Ammon's horn (tissue), 1 donor: ENCODE measurements at regions not wholly inside any gene's neighbourhood (a gene's known extent, or its start where the extent isn't known, plus 50 kb on each side); places are given as distances from the start of the nearest gene placed in this dataset.
"Not testable (repeated sequence)": the region's sequence is repeated elsewhere in the genome, so short reads cannot be mapped to it uniquely, and the experiment has no call there.

Experiments
- DNase-seq: peaks from one replicate; pipeline ENCODE4 v3.0.0-alpha.2; 2016; ENCODE audit warnings: low spot score

DNA sequence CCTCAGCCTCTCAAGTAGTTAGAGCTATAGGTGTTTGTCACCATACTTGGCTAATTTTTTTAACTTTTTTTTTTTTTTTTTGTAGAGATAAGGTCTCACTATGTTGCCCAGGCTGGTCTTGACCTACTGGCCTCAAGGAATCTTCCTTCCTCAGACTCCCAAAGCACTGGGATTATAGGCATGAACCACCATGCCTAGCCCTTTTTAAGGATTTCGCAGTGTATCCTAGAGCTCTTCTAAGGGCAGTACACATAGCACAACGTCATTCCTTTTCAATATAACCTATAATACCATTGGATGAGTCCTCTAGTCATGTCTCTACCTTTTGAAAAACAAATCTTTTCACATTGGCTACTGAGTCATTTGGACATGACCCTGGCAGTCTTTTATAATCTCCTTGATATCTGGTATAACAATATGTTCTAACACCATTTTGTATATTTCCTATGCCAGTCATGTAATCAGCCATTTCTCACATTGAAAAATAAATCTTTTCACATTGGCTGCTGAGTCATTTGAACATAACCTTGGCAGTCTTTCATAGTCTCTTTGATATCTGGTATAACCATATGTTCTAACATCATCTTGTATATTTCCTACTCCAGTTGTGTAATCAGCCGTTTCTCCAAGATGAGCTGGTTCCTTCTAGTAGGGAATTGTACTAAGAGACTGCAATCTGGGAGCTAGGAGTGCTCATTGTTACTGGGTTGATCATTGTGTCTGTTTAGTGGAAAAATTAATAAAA is 944.7 kb downstream of the MCTP2 start:
- no peak for DNase-seq

DNA sequence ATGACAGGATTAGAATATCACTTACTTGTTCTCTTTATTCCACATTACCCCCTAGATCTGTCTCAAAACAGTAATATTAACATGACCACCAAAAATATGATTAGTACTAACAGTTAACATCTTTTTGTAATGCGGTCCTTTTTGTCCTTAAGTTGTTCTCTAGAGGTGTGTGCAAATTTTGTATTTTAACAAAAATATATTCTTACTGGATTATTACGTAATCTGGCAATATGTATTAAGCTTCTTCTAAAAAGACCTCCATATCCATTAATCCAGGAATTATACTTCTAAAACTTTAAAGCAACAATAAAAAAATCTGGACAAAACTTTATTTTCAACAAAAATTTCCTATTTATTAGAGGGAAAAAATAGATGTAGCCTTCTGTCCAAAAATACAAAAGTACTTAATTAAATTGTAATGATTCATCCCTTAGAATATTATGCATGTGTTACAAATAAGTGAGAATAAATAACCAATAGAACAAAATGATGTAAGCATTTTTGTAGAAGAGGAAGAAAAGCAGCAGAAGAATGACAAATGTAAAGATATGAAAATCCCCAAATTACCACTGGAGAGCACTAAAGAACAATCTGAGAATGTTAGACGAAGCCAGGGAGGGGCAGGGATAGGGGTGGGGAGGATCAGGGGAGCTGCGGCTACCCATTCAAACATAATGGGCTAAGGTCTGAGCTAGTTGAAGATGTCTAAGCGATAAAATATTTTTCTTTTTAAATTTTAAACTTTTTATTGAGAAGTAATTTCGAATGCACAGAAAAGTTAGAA is 945.6 kb downstream of the MCTP2 start:
- no peak for DNase-seq

DNA sequence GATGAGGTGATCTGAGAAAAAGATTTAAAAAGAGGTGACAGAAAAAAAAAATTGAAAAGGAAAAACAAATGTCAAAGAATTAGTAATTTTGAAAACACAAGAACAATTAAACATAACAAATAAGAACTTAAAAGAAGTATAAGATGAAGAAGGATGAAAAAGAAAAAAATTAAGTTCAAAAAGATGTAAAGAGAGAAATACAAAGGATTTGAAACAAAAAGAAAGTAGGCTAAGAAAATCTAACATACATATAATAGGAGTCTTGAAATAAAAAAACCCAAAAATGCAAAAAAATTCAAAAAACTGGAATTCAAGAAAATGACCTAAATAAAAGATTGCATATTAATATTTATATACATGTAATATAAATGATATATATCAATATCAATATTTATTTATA is 949.2 kb downstream of the MCTP2 start:
- no peak for DNase-seq

GRCh38 chr15:95182091-95182490 is 950.7 kb downstream of the MCTP2 start:
- DNase-seq, result no peak

DNA sequence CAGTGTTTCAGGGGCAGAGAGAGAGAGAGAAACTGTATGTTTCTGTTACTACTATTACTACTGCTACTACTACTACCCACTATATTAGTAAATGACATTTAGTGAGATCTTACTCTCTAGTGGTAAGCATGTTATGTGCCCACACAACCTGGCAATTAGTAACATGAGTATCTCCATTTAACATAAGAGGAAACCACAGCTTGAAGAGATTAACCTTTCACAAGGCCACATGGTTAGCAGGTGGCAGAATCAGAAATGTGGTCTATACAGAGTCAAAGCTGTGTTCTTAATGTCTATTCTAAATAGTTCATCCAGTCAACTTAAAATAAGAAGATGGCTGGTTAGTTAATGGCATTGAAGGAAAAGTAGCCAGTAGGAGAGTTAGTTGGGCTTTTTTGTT is 961.6 kb downstream of the MCTP2 start:
- DNase-seq, result no peak

DNA sequence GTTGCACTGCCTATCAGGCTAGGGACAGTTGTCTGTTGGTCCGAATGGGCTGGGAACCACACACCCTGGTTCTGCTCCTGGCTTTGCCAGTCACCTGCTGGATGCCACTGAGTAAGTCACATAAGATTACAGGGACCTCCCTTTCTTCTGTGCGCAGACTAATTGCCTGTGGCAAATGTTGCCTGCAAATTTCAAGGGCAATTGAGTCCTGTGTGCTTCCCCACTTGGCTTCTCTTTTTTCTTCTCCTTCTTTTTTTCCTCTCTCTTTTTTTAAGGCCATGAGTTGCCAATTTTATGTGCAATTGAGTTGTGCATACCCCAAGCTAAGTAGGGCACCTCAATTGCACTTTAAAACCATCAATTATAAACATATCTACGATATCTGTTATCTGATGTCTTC is 963.4 kb downstream of the MCTP2 start:
- no peak for DNase-seq

GRCh38 chr15:95196176-95196915 is 965.0 kb downstream of the MCTP2 start:
- DNase-seq, result no peak

GRCh38 chr15:95202569-95203349 is 971.4 kb downstream of the MCTP2 start:
- no peak for DNase-seq

DNA sequence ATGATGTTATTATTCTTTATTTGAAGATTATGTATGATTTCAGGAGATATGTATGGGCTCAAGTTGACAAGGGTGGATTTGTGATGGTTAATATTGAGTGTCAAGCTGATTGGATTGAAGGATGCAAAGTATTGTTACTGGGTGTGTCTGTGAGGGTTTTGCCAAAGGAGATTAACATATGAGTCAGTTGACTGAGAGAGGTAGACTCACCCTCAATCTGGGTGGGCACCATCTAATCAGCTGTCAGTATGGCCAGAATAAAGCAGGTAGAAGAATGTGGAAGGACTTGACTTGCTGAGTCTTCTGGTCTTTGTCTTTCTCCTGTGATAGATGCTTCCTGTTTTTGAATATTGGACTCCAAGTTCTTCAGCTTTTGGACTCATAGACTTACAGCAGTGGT is 973.7 kb downstream of the MCTP2 start:
- DNase-seq, result no peak

DNA sequence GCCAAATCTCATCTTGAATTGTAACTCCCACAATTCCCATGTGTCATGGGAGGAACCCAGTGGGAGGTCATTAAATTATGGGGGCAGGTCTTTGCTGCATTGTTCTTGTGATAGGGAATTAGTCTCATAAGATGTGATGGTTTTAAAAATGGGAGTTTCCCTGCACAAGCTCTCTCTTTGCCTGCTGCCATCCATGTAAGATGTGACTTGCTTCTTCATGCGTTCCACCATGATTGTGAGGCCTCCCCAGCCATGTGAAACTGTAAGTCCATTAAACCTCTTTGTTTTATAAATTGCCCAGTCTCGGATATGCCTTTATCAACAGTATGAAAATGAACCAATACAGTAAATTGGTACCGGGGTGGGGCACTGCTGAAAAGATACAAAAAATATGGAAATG is 974.5 kb downstream of the MCTP2 start:
- not testable (repeated sequence) for DNase-seq

DNA sequence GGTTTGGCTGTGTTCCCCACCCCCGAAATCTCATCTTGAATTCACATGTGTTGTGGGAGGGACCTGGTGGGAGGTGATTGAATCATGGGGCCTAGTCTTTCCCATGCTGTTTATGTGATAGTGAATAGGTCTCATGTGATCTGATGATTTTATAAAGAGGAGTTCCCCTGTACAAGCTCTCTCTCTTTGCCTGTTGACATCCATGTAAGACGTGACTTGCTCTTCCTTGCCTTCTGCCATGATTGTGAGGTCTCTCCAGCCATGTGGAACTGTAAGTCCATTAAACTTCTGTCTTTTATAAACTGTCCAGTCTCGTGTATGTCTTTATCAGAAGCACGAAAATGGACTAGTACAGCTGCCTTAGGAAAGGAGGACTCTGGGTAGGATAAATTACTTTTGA is 976.7 kb downstream of the MCTP2 start:
- no peak for DNase-seq

DNA sequence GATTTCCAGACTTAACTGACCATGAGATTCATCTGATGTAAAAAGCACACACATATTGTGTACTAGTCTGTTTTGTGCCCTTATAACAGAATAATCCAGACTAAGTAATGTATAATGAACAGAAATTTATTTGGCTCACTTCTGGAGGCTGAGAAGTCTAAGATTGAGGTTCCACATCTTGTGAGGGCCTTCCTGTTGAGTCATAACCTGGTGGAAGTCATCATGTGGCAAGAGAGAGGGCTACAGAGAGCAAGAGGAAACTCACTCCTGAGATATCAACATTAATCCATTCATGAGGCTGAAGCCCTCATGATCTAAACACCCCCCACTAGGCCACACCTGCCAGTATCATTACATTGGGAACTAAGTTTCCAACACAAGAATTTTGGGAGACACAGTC is 977.6 kb downstream of the MCTP2 start:
- no peak for DNase-seq

DNA sequence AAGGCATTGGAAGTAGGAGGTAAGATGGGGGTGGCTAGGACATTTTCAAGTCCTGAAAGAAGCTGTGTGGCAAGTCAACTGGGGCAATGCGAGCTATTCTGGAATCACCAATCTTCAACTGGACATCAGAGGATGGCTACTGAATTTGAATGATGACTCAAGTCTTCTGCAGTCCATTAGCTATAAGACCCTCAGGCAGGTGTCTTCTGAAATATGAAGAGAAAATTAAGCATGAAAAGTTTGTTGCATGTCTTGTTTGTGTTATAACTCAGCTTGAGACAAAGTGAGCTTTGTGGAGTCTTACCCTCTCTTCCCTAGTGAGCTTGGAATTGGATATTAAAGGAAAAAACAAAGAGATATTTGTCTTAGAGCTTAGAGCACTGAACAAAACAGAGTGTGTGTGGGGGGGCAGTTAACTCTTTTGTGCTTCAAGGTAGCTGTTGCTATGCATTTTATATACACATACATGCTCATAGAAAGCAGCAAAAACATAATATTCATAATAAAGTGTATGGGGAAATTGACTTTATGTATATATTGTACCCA is 979.1 kb downstream of the MCTP2 start:
- DNase-seq, result no peak

DNA sequence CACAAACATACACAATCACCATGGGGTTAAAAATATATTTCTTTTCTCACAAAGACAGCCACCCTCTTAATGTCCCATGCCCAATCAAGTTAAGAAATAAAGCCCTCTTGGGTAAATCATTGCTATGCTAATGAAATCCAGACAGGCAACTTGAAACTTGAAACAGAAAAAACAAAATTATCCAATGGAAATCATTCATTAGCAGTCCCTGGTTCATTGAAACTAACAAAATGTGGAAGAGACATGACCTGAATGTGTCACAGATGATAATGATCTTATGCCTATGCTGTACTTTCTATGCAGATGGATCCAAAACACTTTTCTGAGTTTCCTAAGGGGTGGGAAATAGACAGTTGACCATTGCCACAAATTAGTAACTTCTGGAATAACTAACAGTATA is 983.7 kb downstream of the MCTP2 start:
- no peak for DNase-seq

DNA sequence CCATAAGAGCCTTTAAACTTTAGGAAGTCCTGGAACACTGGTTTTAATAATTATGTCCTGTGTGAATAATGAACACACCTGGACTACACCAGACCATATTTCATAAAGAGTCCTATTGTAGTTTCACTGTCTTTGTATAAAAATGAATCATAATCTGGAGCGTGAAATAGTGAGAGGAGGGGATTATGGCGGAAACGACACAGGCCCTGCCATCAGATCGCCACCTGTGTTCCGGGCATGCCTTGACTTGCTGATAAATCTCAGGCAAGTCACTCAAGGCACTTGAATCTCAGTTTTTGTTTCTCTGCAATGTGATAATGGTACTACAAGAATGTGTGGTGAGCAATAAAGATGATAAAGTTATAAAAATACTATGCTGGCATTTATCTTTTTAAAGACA is 995.5 kb downstream of the MCTP2 start:
- DNase-seq, result no peak

- DNase-seq, result no peak
These were observed 995.9 kb downstream of the MCTP2 start for GRCh38 chr15:95227235-95227634.

DNA sequence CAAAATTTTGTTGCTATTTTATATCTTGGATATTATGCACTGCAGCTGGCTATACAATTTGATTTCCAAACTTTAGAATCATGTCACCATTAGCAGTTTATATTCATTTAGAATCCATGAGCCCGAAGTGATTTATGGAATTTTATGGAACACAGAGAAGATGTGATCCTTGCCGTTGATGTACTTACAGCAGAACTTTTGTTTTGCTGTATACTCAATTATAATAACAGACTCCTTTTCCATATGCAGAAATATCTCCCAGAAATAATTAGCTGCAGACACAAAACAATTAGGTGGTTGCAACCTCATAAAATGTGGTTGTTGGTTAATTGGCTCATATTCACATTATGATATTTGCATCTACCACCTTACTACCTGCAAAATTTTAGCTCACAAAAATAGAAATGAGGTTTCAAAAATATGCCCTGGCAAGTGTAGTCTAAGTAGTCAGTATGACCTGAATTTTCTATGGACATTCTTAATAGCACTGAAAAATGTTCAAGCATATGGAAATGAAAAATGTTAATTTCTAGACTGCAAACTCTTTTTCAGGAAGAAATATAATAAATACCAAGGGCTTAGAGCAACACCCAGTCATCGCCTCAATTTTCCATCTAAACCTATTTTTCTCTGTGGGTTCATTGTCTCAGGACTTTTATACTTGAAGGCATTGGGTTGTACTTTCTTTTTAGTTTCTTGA is 997.6 kb downstream of the MCTP2 start:
- no peak for DNase-seq

DNA sequence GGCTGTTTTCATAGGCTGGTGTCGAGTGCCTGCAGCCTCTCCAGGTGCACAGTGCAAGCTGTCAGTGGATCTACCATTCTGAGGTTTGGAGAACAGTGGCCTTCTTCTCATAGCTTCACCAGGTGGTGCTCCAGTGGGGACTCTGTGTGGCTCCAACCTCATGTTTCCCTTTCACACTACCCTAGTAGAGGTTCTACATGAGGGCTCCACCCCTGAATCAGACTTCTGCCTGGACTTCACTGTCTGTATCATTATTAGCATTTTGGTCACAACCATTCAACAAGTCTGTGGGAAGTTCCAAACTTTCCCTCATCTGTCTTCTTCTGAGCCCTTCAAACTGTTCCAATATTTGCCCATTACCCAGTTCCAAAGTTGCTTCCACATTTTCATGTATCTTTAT is 1003.7 kb downstream of the MCTP2 start:
- DNase-seq, result no peak

DNA sequence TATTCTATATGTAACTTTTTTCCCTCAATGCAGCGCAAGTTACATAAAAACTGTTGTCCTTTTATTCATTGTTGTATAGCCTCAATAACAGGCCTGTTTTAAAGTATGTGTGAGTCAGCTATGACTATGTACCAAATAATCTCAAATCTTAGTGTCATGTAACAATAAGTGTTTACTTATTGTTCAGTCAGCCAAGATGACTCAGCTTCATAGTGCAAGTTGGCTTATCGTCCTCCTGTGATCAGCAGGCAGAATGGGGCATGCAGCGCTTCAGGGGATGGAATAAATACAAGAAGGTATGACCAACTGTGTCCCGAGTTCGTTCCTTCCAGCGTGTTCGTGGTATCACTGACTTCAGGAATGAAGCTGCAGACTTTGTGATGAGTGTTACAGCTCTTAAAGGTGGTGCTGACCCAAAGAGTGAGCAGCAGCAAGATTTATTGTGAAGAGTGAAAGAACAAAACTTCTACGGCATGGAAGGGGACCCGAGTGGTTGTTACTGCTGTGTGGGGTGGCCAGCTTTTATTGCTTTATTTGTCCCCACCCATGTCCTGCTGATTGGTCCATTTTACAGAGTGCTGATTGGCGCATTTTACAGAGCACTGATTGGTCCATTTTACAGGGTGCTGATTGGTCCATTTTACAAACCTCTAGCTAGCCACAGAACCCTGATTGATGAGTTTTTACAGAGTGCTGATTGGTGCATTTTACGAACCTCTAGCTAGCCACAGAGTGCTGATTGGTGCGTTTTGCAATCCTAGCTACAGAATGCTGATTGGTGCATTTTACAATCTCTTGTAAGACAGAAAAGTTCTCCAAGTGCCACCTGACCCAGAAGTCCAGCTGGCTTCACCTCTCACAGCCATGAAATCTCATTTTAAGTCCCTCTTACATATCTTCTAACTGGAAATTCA is 1016.0 kb downstream of the MCTP2 start:
- DNase-seq, result no peak

DNA sequence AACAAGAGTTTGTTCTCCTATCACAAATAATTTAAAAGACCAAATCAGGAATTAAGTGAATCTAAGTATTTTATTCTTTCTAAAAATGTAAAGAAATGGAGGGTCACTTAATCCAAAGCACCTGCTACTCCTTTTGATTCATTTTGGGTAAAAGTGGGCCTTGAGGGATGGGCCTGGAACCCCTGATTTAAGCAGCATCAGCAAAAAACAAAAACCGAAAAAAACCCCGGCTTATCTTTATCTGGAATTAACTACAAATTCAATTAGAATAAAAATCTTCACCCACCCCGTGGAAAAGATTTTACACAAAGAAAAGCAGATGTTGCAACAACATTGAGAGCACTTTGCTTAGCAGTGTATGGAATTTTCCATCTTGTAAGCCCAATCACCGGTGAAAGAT is 1018.2 kb downstream of the MCTP2 start:
- no peak for DNase-seq
